ENCODE measurements at regions not wholly inside any gene's neighbourhood (a gene's known extent, or its start where the extent isn't known, plus 50 kb on each side); places are given as distances from the start of the nearest gene placed in this dataset.

- Histone ChIP-seq H3K56ac (replicated peaks; ENCODE audit: insufficient read length, low read depth, low read length) (no peak overlapping the region), H3K79me2 (ENCODE audit: control insufficient read depth in 1 of 2, insufficient read depth in 2 of 2, low read length in 2 of 2) (no peaks in the 10 kb centered on the region), H4K20me1 (replicated peaks in 1 of 2; ENCODE audit: control insufficient read depth in 1 of 2, insufficient read depth in 2 of 2, low read length in 2 of 2) (no peaks in the 10 kb centered on the region), H3K4ac (replicated peaks; ENCODE audit: insufficient read length, low read depth, low read length) (no peak overlapping the region), H3K36me3 (ENCODE audit: control insufficient read depth in 2 of 4, insufficient read depth in 4 of 4, low read length in 3 of 4) (no peaks in the 10 kb centered on the region), H4K91ac (replicated peaks; ENCODE audit: insufficient read length, low read length) (no peak overlapping the region), H4K8ac (ENCODE audit: extremely low read depth, insufficient read depth, low read length) (no peak overlapping the region), H2BK120ac (replicated peaks; ENCODE audit: low read depth, low read length) (no peak overlapping the region), H3K23ac (ENCODE audit: insufficient read length) (no peak overlapping the region), H3K27me3 (replicated peaks in 1 of 4; ENCODE audit: control insufficient read depth in 3 of 4, extremely low read depth in 1 of 4, insufficient read depth in 3 of 4, low read length in 3 of 4) (no peaks in the 10 kb centered on the region), H3K14ac (ENCODE audit: insufficient read length) (no peak overlapping the region), H3K18ac (ENCODE audit: extremely low read depth, low read length) (no peak overlapping the region), H2AFZ (ENCODE audit: low read length) (no peak overlapping the region), H3K9me3 (ENCODE audit: insufficient read depth in 2 of 2, low read depth in 1 of 2, low read length in 1 of 2) (no peaks in the 10 kb centered on the region), H3K4me2 (ENCODE audit: insufficient read depth in 1 of 2, low read depth in 2 of 2, low read length in 2 of 2) (no peak overlapping the region), H2BK5ac (ENCODE audit: low read depth, low read length) (no peak overlapping the region), H4K5ac (ENCODE audit: insufficient read length, low read depth, low read length) (no peak overlapping the region), H3K9ac (replicated peaks in 1 of 4; ENCODE audit: extremely low read depth in 1 of 4, low read depth in 3 of 4, low read length in 3 of 4) (no peak overlapping the region), H3K79me1 (ENCODE audit: low read depth, low read length) (no peaks in the 10 kb centered on the region), H2BK15ac (ENCODE audit: low read length) (no peak overlapping the region), H2BK12ac (ENCODE audit: low read depth, low read length) (no peak overlapping the region), H3K23me2 (ENCODE audit: low read depth, low read length) (no peaks in the 10 kb centered on the region), H3K4me1 (replicated peaks in 1 of 4; ENCODE audit: control insufficient read depth in 3 of 4, insufficient read depth in 4 of 4, low read length in 3 of 4) (peaks cover 0 to 3% (median 0%) of the 10 kb centered on the region in 4 experiments; a peak in 1 of 7 replicates), H3K4me3 (ENCODE audit: extremely low read depth in 1 of 4, insufficient read depth in 2 of 4, low read depth in 3 of 4, low read length in 4 of 4) (no peak overlapping the region), H3K27ac (ENCODE audit: low read depth, low read length) (no peak overlapping the region), H2AK5ac (ENCODE audit: low read depth, low read length) (no peak overlapping the region), H2BK20ac (ENCODE audit: low read length) (no peak overlapping the region)
- TF ChIP-seq BRCA1 (IDR thresholded peaks at IDR 0.05; ENCODE audit: low read depth, low read length) (no peak), RAD21 (IDR thresholded peaks at IDR 0.05 in 1 of 2, conservative IDR thresholded peaks at IDR 0.05 in 1 of 2; ENCODE audit: low read depth in 2 of 2, low read length in 2 of 2) (no peak), RXRA (IDR thresholded peaks at IDR 0.05; ENCODE audit: insufficient read depth, low read depth, low read length) (no peak), SP1 (IDR thresholded peaks at IDR 0.05; ENCODE audit: low read depth, low read length) (no peak), PHF8 (conservative IDR thresholded peaks at IDR 0.05; ENCODE audit: low read depth, low read length) (no peak), KDM1A (IDR thresholded peaks at IDR 0.05; ENCODE audit: borderline replicate concordance, low read length) (no peak), EGR1 (IDR thresholded peaks at IDR 0.05; ENCODE audit: borderline replicate concordance, low read depth, low read length) (no peak), ZNF274 (IDR thresholded peaks at IDR 0.05; ENCODE audit: borderline replicate concordance, extremely low read depth, low read length) (no peak), RBBP5 (IDR thresholded peaks at IDR 0.05; ENCODE audit: borderline replicate concordance, low read depth, low read length) (no peak), CHD1 (IDR thresholded peaks at IDR 0.05; ENCODE audit: low read depth, low read length) (no peak)
- ChIA-PET POLR2A (ENCODE audit: partially characterized antibody) (no interaction called here), CTCF (ENCODE audit: partially characterized antibody) (interaction anchor here (0.7 kb wide), 1 partner anchor 14 kb away, joined by 3 read pairs; no protein-coding TSS in a partner anchor)
- WGBS, 2 experiments (ENCODE audit: extremely low coverage in 1 of 2, insufficient coverage in 1 of 2, insufficient read length in 1 of 2, insufficient replicate concordance in 2 of 2, low coverage in 1 of 2, low lambda C conversion rate in 2 of 2, missing lambda C conversion rate in 1 of 2) = 89% methylated on average over 10 of the region's 10 CpGs; no CpG with 5 or more reads in 1 of the 2 experiments
- FAIRE-seq = no peak
- DNase-seq (ENCODE audit: low read depth in 1 of 2, low spot score in 2 of 2) = no peak
Observed at GRCh38 chr2:15721411-15722067, 129.9 kb downstream of the DDX1 start.
